Stomach (tissue), 4 donors: ENCODE measurements at regions not wholly inside any gene's neighbourhood (a gene's known extent, or its start where the extent isn't known, plus 50 kb on each side); places are given as distances from the start of the nearest gene placed in this dataset.

Source experiments
- POLR2A ChIP-seq, 4 donors: fragments of 450-650 bp; IDR thresholded peaks; one replicate each; pipeline ENCODE4 v1.6.1; 2016; ENCODE audit warnings: antibody characterized with exemption in 4 of 4, control low read depth in 2 of 4, mild to moderate bottlenecking in 1 of 4, moderate library complexity in 1 of 4
- POLR2AphosphoS5 ChIP-seq, 3 donors: sonication (generic); formaldehyde crosslinking; IDR thresholded peaks; one replicate each; pipeline ENCODE4 v1.6.1; 2016; ENCODE audit warnings: antibody characterized with exemption in 3 of 3
- TF ChIP-seq, protein P1 (sequence below), 7 experiments: fragments of 450-650 bp in 4 of 7; fragments of 200-600 bp in 3 of 7; sonication (generic) in 3 of 7; IDR thresholded peaks; one replicate each; pipeline ENCODE4 v1.5.1; 2016 to 2019; ENCODE audit warnings: antibody characterized with exemption in 7 of 7, control low read depth in 2 of 7, mild to moderate bottlenecking in 1 of 7

GRCh38 chr11:90330632-90331031, 107.8 kb upstream of the CHORDC1 start:
- TF ChIP-seq, protein P1, sequence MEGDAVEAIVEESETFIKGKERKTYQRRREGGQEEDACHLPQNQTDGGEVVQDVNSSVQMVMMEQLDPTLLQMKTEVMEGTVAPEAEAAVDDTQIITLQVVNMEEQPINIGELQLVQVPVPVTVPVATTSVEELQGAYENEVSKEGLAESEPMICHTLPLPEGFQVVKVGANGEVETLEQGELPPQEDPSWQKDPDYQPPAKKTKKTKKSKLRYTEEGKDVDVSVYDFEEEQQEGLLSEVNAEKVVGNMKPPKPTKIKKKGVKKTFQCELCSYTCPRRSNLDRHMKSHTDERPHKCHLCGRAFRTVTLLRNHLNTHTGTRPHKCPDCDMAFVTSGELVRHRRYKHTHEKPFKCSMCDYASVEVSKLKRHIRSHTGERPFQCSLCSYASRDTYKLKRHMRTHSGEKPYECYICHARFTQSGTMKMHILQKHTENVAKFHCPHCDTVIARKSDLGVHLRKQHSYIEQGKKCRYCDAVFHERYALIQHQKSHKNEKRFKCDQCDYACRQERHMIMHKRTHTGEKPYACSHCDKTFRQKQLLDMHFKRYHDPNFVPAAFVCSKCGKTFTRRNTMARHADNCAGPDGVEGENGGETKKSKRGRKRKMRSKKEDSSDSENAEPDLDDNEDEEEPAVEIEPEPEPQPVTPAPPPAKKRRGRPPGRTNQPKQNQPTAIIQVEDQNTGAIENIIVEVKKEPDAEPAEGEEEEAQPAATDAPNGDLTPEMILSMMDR (IDR thresholded peaks at IDR 0.05): no peak
- TF ChIP-seq POLR2AphosphoS5 (IDR thresholded peaks at IDR 0.05): no peak
- no peak for TF ChIP-seq POLR2A (IDR thresholded peaks at IDR 0.05)
